SK-N-MC (cell line): ENCODE measurements at regions not wholly inside any gene's neighbourhood (a gene's known extent, or its start where the extent isn't known, plus 50 kb on each side); places are given as distances from the start of the nearest gene placed in this dataset.

Source experiments
- EZH2 ChIP-seq: fragments of 200-600 bp; sonication (generic); IDR thresholded peaks from one replicate; pipeline ENCODE4 v1.6.1; 2017; ENCODE audit warnings: antibody characterized with exemption
- POLR2AphosphoS5 ChIP-seq: IDR thresholded peaks from 2 replicates; pipeline ENCODE4 v1.6.1; 2012; ENCODE audit warnings: mild to moderate bottlenecking, low read depth, low read length, borderline replicate concordance

DNA sequence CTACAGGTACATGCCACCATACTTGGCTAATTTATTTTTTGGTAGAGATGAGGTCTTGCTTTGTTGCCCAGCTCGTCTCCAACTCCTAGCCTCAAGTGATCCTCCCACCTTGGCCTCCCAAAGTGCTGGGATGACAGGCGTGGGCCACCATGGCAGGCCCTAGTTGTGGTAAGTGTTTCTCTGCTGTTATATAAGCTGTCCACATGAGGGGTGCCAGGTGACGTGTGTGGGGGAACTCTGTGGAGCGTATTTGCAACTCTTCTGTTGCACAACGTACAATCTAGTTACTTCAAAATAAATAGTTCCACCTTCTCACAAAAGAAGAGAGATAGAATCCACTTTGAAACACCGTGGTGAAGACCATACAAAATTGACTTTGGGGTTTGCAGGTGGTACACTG is 125.1 kb downstream of the NCOR2 start:
- TF ChIP-seq EZH2: no peak
- TF ChIP-seq POLR2AphosphoS5: no peak
